H9 (cell line): ENCODE measurements at regions not wholly inside any gene's neighbourhood (a gene's known extent, or its start where the extent isn't known, plus 50 kb on each side); places are given as distances from the start of the nearest gene placed in this dataset.

Experiments
- DNase-seq: peaks from one replicate; pipeline ENCODE4 v3.0.0-alpha.2; 2017
- H2AFZ ChIP-seq: one replicate; pipeline ENCODE4 v1.6.1; 2013; ENCODE audit warnings: mild to moderate bottlenecking, low read length, control low read depth, moderate library complexity
- H2AK5ac ChIP-seq: 2 replicates; pipeline ENCODE4 v1.6.1; 2013; ENCODE audit warnings: low read length, control low read depth, mixed read lengths; ENCODE audit not compliant: insufficient read length
- H2BK120ac ChIP-seq: one replicate; pipeline ENCODE4 v1.6.1; 2013; ENCODE audit warnings: low read depth, mild to moderate bottlenecking, low read length, control low read depth, inconsistent platforms; ENCODE audit not compliant: poor library complexity, severe bottlenecking
- H2BK12ac ChIP-seq: 2 replicates; pipeline ENCODE4 v1.6.1; 2013; ENCODE audit warnings: low read length, control low read depth, mixed read lengths, low read depth; ENCODE audit not compliant: insufficient read length
- H2BK15ac ChIP-seq: 2 replicates; pipeline ENCODE4 v1.6.1; 2013; ENCODE audit warnings: low read depth, low read length, control low read depth
- H2BK20ac ChIP-seq: one replicate; pipeline ENCODE4 v1.6.1; 2013; ENCODE audit warnings: low read depth, mild to moderate bottlenecking, low read length, control low read depth, inconsistent platforms; ENCODE audit not compliant: poor library complexity, severe bottlenecking
- H2BK5ac ChIP-seq: 2 replicates; pipeline ENCODE4 v1.6.1; 2013; ENCODE audit warnings: low read length, control low read depth, mixed read lengths; ENCODE audit not compliant: insufficient read length
- H3K14ac ChIP-seq: 2 replicates; pipeline ENCODE4 v1.6.1; 2013; ENCODE audit warnings: low read length, control low read depth; ENCODE audit not compliant: insufficient read depth
- H3K18ac ChIP-seq: 2 replicates; pipeline ENCODE4 v1.6.1; 2013; ENCODE audit warnings: low read depth, mild to moderate bottlenecking, mixed read lengths, low read length, control low read depth; ENCODE audit not compliant: insufficient read length
- H3K23ac ChIP-seq: 2 replicates; pipeline ENCODE4 v1.6.1; 2013; ENCODE audit warnings: low read length, control low read depth, mixed read lengths, low read depth; ENCODE audit not compliant: insufficient read length
- H3K23me2 ChIP-seq: 2 replicates; pipeline ENCODE4 v1.6.1; 2013; ENCODE audit warnings: low read depth, mild to moderate bottlenecking, mixed read lengths, low read length, control low read depth; ENCODE audit not compliant: insufficient read length, poor library complexity, severe bottlenecking
- H3K27ac ChIP-seq: 2 replicates; pipeline ENCODE4 v1.5.1; 2013; ENCODE audit warnings: low read length, control low read depth, mixed read lengths, low read depth; ENCODE audit not compliant: insufficient read length
- H3K27me3 ChIP-seq: 2 replicates; pipeline ENCODE4 v1.6.1; 2013; ENCODE audit warnings: low read length, control low read depth, inconsistent platforms; ENCODE audit not compliant: insufficient read depth
- H3K4ac ChIP-seq: 2 replicates; pipeline ENCODE4 v1.6.1; 2013; ENCODE audit warnings: low read depth, mild to moderate bottlenecking, control low read depth, inconsistent platforms, low read length, moderate library complexity
- H3K4me1 ChIP-seq: 2 replicates; pipeline ENCODE4 v1.6.1; 2013; ENCODE audit warnings: low read length, control low read depth, inconsistent platforms; ENCODE audit not compliant: insufficient read depth
- H3K4me2 ChIP-seq: 2 replicates; pipeline ENCODE4 v1.6.1; 2013; ENCODE audit warnings: low read length, control low read depth, mixed read lengths; ENCODE audit not compliant: insufficient read length, insufficient read depth
- H3K56ac ChIP-seq: 2 replicates; pipeline ENCODE4 v1.6.1; 2013; ENCODE audit warnings: low read depth, mild to moderate bottlenecking, mixed read lengths, low read length, control low read depth; ENCODE audit not compliant: insufficient read length
- H3K79me1 ChIP-seq: 2 replicates; pipeline ENCODE4 v1.6.1; 2013; ENCODE audit warnings: low read depth, mild to moderate bottlenecking, moderate library complexity, low read length, control low read depth, inconsistent platforms; ENCODE audit not compliant: insufficient read depth, poor library complexity, severe bottlenecking
- H3K79me2 ChIP-seq: 2 replicates; pipeline ENCODE4 v1.6.1; 2013; ENCODE audit warnings: low read length, control low read depth, inconsistent platforms; ENCODE audit not compliant: insufficient read depth
- H3K9ac ChIP-seq: 2 replicates; pipeline ENCODE4 v1.6.1; 2013; ENCODE audit warnings: low read length, control low read depth, mixed read lengths; ENCODE audit not compliant: insufficient read length; ENCODE audit errors: extremely low read depth
- H3K9me3 ChIP-seq: one replicate; pipeline ENCODE4 v1.6.1; 2013; ENCODE audit warnings: low read depth, low read length, inconsistent platforms; ENCODE audit not compliant: control insufficient read depth
- H3T11ph ChIP-seq: one replicate; pipeline ENCODE4 v1.6.1; 2013; ENCODE audit warnings: mild to moderate bottlenecking, low read length, control low read depth, inconsistent platforms
- H4K20me1 ChIP-seq: one replicate; pipeline ENCODE4 v1.6.1; 2013; ENCODE audit not compliant: control insufficient read depth, insufficient read length, insufficient read depth
- H4K5ac ChIP-seq: 2 replicates; pipeline ENCODE4 v1.6.1; 2013; ENCODE audit warnings: low read depth, mild to moderate bottlenecking, mixed read lengths, low read length, control low read depth; ENCODE audit not compliant: insufficient read length
- H4K8ac ChIP-seq: replicated peaks from 2 replicates; pipeline ENCODE4 v1.6.1; 2013; ENCODE audit warnings: low read length, control low read depth, mixed read lengths, low read depth; ENCODE audit not compliant: insufficient read length
- H4K91ac ChIP-seq: 2 replicates; pipeline ENCODE4 v1.6.1; 2013; ENCODE audit warnings: low read depth, mild to moderate bottlenecking, moderate library complexity, mixed read lengths, low read length, control low read depth; ENCODE audit not compliant: insufficient read length
- H3K27ac Mint-ChIP-seq, 3 experiments: 2 replicates in 2 of 3; 3 replicates in 1 of 3; pipeline ENCODE4 v1.8.0; 2020 to 2021; ENCODE audit warnings: mixed read lengths in 3 of 3, mild to moderate bottlenecking in 1 of 3, moderate library complexity in 1 of 3
- H3K27me3 Mint-ChIP-seq: 2 replicates; pipeline ENCODE4 v1.8.0; 2021; ENCODE audit warnings: low read depth, mild to moderate bottlenecking, moderate library complexity, mixed read lengths
- H3K36me3 Mint-ChIP-seq, 3 experiments: 2 replicates in 2 of 3; 3 replicates in 1 of 3; pipeline ENCODE4 v1.8.0; 2020 to 2021; ENCODE audit warnings: low read depth in 3 of 3, mixed read lengths in 3 of 3; ENCODE audit not compliant: insufficient read depth in 1 of 3
- H3K4me1 Mint-ChIP-seq, 2 experiments: 2 replicates each; pipeline ENCODE4 v1.8.0; 2020; ENCODE audit warnings: mixed read lengths in 2 of 2
- H3K4me3 Mint-ChIP-seq, 2 experiments: 2 replicates in 1 of 2; 3 replicates in 1 of 2; pipeline ENCODE4 v1.8.0; 2020 to 2021; ENCODE audit warnings: mild to moderate bottlenecking in 2 of 2, mixed read lengths in 2 of 2, moderate library complexity in 1 of 2
- H3K9me3 Mint-ChIP-seq, 2 experiments: 2 replicates in 1 of 2; 3 replicates in 1 of 2; pipeline ENCODE4 v1.8.0; 2020; ENCODE audit warnings: mild to moderate bottlenecking in 2 of 2, mixed read lengths in 2 of 2, moderate library complexity in 1 of 2
- WGBS: extraction: QIAGEN DNeasy Blood & Tissue Kit; methylation state at CpG from one replicate; pipeline ENCODE4 v1.1.7; 2013; ENCODE audit warnings: missing lambda C conversion rate, low lambda C conversion rate, mixed read lengths; ENCODE audit not compliant: insufficient read length; ENCODE audit errors: extremely low coverage; 5-methylcytosine and 5-hydroxymethylcytosine counted together
- TF ChIP-seq, protein P1 (sequence below): fragments of 200-600 bp; sonication (generic); conservative IDR thresholded peaks from 3 replicates; pipeline ENCODE4 v1.8.0; 2021; ENCODE audit warnings: antibody characterized with exemption, mild to moderate bottlenecking

GRCh38 chr14:101174980-101175606 is 271.6 kb upstream of the RTL1 start:
- DNase-seq = no peak

More at GRCh38 chr14:101174980-101175606, 271.6 kb upstream of the RTL1 start:
- H2BK15ac ChIP-seq = no peak overlapping the region
- no peak overlapping the region for H2BK20ac ChIP-seq
- no peak overlapping the region for H3K14ac ChIP-seq
- H3K23me2 ChIP-seq = no peaks in the 10 kb centered on the region
- H3K9me3 ChIP-seq = no peaks in the 10 kb centered on the region
- peaks cover 0 to 7% (median 1%) of the 10 kb centered on the region in 3 experiments; a peak in 4 of 7 replicates for H3K36me3 Mint-ChIP-seq
- no peak overlapping the region for H3K4ac ChIP-seq
- H4K20me1 ChIP-seq = no peaks in the 10 kb centered on the region
- WGBS = no CpG with 5 or more reads among the region's 9 CpGs
- no peak overlapping the region for H3K9ac ChIP-seq
- H3K4me3 Mint-ChIP-seq = no peak overlapping the region
- no peak overlapping the region for H2BK5ac ChIP-seq
- peaks cover 9 to 15% of the 10 kb centered on the region in 2 experiments for H3K9me3 Mint-ChIP-seq
- no peak overlapping the region for H2AFZ ChIP-seq
- H3K18ac ChIP-seq = no peak overlapping the region
- no peak overlapping the region for H3K4me2 ChIP-seq
- H3K79me2 ChIP-seq = no peaks in the 10 kb centered on the region
- H3T11ph ChIP-seq = no peak overlapping the region
- H3K27ac Mint-ChIP-seq = no peak overlapping the region; a peak in 1 of 7 replicates
- H2BK12ac ChIP-seq = no peak overlapping the region
- no peak overlapping the region for H3K56ac ChIP-seq
- H3K27ac ChIP-seq = no peak overlapping the region
- H3K27me3 Mint-ChIP-seq = peaks cover 3% of the 10 kb centered on the region
- no peak overlapping the region for H4K5ac ChIP-seq
- TF ChIP-seq, protein P1, sequence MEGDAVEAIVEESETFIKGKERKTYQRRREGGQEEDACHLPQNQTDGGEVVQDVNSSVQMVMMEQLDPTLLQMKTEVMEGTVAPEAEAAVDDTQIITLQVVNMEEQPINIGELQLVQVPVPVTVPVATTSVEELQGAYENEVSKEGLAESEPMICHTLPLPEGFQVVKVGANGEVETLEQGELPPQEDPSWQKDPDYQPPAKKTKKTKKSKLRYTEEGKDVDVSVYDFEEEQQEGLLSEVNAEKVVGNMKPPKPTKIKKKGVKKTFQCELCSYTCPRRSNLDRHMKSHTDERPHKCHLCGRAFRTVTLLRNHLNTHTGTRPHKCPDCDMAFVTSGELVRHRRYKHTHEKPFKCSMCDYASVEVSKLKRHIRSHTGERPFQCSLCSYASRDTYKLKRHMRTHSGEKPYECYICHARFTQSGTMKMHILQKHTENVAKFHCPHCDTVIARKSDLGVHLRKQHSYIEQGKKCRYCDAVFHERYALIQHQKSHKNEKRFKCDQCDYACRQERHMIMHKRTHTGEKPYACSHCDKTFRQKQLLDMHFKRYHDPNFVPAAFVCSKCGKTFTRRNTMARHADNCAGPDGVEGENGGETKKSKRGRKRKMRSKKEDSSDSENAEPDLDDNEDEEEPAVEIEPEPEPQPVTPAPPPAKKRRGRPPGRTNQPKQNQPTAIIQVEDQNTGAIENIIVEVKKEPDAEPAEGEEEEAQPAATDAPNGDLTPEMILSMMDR = no peak
- no peak overlapping the region for H3K23ac ChIP-seq
- H3K4me1 ChIP-seq = no peaks in the 10 kb centered on the region
- no peak overlapping the region for H4K8ac ChIP-seq
- H3K27me3 ChIP-seq = no peaks in the 10 kb centered on the region
- H2BK120ac ChIP-seq = no peak overlapping the region
- H3K4me1 Mint-ChIP-seq = no peaks in the 10 kb centered on the region
- no peak overlapping the region for H2AK5ac ChIP-seq
- H4K91ac ChIP-seq = no peak overlapping the region
- H3K79me1 ChIP-seq = no peaks in the 10 kb centered on the region
